ENCODE measurements at regions not wholly inside any gene's neighbourhood (a gene's known extent, or its start where the extent isn't known, plus 50 kb on each side); places are given as distances from the start of the nearest gene placed in this dataset.

DNA sequence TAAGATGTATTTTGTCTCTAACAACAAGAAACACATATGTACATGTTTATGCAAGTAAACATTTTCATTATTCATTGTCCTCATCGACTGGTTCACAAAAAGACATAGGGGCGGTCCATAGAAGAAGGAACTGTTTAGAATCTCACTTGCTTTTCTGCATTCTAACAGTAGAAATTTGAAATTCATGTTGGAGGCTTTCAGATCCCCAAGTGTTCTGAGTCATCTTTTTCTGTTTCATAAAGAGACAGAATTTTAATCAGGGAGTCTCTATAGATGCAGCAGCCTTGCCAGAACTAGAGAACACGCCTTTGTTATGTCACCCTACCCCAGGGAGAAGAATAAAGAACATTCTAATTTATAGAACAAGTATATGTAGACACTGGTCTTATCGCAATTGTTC is 324.3 kb downstream of the GABRG2 start:
- H3K9ac ChIP-seq (ENCODE audit: low read length) = no peak overlapping the region
- H3K36me3 ChIP-seq (ENCODE audit: low read length) = no peaks in the 10 kb centered on the region
- H3F3A ChIP-seq (ENCODE audit: insufficient read depth) = no peaks in the 10 kb centered on the region
- H3K9me3 ChIP-seq (ENCODE audit: insufficient read depth, low read length) = no peaks in the 10 kb centered on the region
- no peak overlapping the region for H3K4me2 ChIP-seq (ENCODE audit: low read depth, low read length, poor library complexity, severe bottlenecking)
- no peaks in the 10 kb centered on the region for H3K27me3 ChIP-seq (ENCODE audit: low read length)
- no peak overlapping the region for H3K4me3 ChIP-seq (ENCODE audit: insufficient read depth, low read length, poor library complexity, severe bottlenecking)
- H2AFZ ChIP-seq (ENCODE audit: low read depth, low read length, severe bottlenecking) = no peak overlapping the region
- no peaks in the 10 kb centered on the region for H4K20me1 ChIP-seq (ENCODE audit: low read depth, low read length)
- H3K9me2 ChIP-seq (replicated peaks; ENCODE audit: insufficient read depth, low read length) = no peaks in the 10 kb centered on the region
- H3K79me2 ChIP-seq (ENCODE audit: insufficient read depth, low read length) = no peaks in the 10 kb centered on the region
- TF ChIP-seq, protein P1, sequence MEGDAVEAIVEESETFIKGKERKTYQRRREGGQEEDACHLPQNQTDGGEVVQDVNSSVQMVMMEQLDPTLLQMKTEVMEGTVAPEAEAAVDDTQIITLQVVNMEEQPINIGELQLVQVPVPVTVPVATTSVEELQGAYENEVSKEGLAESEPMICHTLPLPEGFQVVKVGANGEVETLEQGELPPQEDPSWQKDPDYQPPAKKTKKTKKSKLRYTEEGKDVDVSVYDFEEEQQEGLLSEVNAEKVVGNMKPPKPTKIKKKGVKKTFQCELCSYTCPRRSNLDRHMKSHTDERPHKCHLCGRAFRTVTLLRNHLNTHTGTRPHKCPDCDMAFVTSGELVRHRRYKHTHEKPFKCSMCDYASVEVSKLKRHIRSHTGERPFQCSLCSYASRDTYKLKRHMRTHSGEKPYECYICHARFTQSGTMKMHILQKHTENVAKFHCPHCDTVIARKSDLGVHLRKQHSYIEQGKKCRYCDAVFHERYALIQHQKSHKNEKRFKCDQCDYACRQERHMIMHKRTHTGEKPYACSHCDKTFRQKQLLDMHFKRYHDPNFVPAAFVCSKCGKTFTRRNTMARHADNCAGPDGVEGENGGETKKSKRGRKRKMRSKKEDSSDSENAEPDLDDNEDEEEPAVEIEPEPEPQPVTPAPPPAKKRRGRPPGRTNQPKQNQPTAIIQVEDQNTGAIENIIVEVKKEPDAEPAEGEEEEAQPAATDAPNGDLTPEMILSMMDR (IDR thresholded peaks at IDR 0.05; ENCODE audit: insufficient read depth, low read length, poor library complexity, severe bottlenecking) = no peak
- TF ChIP-seq EZH2phosphoT487 (conservative IDR thresholded peaks at IDR 0.05; ENCODE audit: low read length) = no peak
- H3K27ac ChIP-seq (ENCODE audit: low read depth, low read length) = no peak overlapping the region

DNA sequence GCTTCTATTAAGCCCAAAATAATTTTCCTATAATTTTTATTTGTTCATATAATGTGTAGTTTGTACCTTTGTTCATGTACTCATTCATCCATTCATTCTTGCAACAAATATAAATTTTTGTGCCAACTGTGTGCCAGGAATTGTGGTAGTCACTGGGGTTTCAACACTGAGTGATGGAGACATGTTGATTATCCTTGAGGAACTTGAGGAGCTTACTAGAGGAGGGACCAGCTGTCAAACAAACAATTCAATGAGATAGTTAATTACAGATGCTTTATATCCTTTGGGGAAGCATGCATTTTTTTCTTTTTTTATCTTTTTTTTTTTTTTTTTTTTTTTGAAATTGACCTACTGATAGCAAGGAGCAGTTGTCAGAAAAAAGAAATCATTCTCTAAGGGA is 324.8 kb downstream of the GABRG2 start:
- no peaks in the 10 kb centered on the region for H4K20me1 ChIP-seq (ENCODE audit: low read depth, low read length)
- no peaks in the 10 kb centered on the region for H3K27me3 ChIP-seq (ENCODE audit: low read length)
- H3F3A ChIP-seq (ENCODE audit: insufficient read depth) = no peaks in the 10 kb centered on the region
- H2AFZ ChIP-seq (ENCODE audit: low read depth, low read length, severe bottlenecking) = no peak overlapping the region
- no peak overlapping the region for H3K9ac ChIP-seq (ENCODE audit: low read length)
- H3K36me3 ChIP-seq (ENCODE audit: low read length) = no peaks in the 10 kb centered on the region
- no peak overlapping the region for H3K4me2 ChIP-seq (ENCODE audit: low read depth, low read length, poor library complexity, severe bottlenecking)
- no peaks in the 10 kb centered on the region for H3K9me2 ChIP-seq (replicated peaks; ENCODE audit: insufficient read depth, low read length)
- H3K27ac ChIP-seq (ENCODE audit: low read depth, low read length) = no peak overlapping the region
- H3K9me3 ChIP-seq (ENCODE audit: insufficient read depth, low read length) = no peaks in the 10 kb centered on the region
- no peaks in the 10 kb centered on the region for H3K79me2 ChIP-seq (ENCODE audit: insufficient read depth, low read length)
- H3K4me3 ChIP-seq (ENCODE audit: insufficient read depth, low read length, poor library complexity, severe bottlenecking) = no peak overlapping the region
- TF ChIP-seq, protein P1 (IDR thresholded peaks at IDR 0.05; ENCODE audit: insufficient read depth, low read length, poor library complexity, severe bottlenecking) = no peak

DNA sequence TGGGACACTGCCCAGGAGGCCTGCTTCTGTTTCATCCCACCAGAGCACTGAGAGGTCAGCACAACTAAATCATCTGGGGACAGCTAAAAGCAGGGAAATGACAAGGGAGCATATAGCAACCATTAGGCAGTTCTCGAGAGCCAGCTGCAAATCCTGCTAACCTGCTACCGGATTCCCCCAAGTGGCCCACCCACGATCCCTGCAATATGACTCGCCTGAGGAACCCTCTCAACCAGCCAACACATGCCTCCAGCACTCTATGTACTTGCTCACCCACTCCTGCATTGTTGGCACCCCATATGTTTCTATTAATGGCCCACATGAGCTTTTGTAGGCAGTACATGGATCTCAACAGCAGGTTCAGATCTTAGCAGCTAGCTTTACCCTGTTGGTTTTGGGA is 326.0 kb downstream of the GABRG2 start:
- Histone ChIP-seq H3K9ac (ENCODE audit: low read length) (no peak overlapping the region), H3K4me2 (ENCODE audit: low read depth, low read length, poor library complexity, severe bottlenecking) (no peak overlapping the region)
- TF ChIP-seq EZH2phosphoT487 (conservative IDR thresholded peaks at IDR 0.05; ENCODE audit: low read length) = no peak
- TF ChIP-seq, protein P1 (IDR thresholded peaks at IDR 0.05; ENCODE audit: insufficient read depth, low read length, poor library complexity, severe bottlenecking) = no peak

DNA sequence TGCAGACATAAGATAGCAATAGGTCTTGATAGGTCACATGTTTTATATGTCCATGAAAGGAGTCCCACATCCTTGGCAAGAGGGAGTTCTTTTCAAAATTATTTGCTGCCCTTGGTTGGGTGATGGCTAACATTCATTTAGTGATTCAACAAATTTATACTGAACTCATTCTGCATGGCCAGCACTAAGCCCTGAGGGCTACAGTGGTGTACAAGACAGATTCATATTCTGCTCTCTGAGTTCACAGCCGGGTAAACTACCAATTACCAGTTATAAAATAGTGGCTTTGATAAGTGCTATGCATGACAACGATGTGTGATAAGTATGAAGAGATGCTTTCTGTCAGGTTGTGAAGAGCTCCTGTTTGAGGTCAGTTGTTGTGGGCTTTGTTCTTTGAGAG is 340.0 kb downstream of the GABRG2 start:
- TF ChIP-seq, protein P1 (IDR thresholded peaks at IDR 0.05; ENCODE audit: insufficient read depth, low read length, poor library complexity, severe bottlenecking) = no peak
- TF ChIP-seq EZH2phosphoT487 (conservative IDR thresholded peaks at IDR 0.05; ENCODE audit: low read length) = no peak
- no peaks in the 10 kb centered on the region for H3K9me3 ChIP-seq (ENCODE audit: insufficient read depth, low read length)
- no peaks in the 10 kb centered on the region for H3K36me3 ChIP-seq (ENCODE audit: low read length)
- no peak overlapping the region for H3K4me2 ChIP-seq (ENCODE audit: low read depth, low read length, poor library complexity, severe bottlenecking)
- H4K20me1 ChIP-seq (ENCODE audit: low read depth, low read length) = no peaks in the 10 kb centered on the region
- H2AFZ ChIP-seq (ENCODE audit: low read depth, low read length, severe bottlenecking) = no peak overlapping the region
- H3K9ac ChIP-seq (ENCODE audit: low read length) = no peak overlapping the region
- no peaks in the 10 kb centered on the region for H3K79me2 ChIP-seq (ENCODE audit: insufficient read depth, low read length)
- no peaks in the 10 kb centered on the region for H3K9me2 ChIP-seq (replicated peaks; ENCODE audit: insufficient read depth, low read length)
- no peaks in the 10 kb centered on the region for H3F3A ChIP-seq (ENCODE audit: insufficient read depth)
- H3K27ac ChIP-seq (ENCODE audit: low read depth, low read length) = no peak overlapping the region
- H3K27me3 ChIP-seq (ENCODE audit: low read length) = no peaks in the 10 kb centered on the region
- H3K4me3 ChIP-seq (ENCODE audit: insufficient read depth, low read length, poor library complexity, severe bottlenecking) = no peak overlapping the region

More for the DNA sequence above, 326.0 kb downstream of the GABRG2 start:
- H3K9me2 ChIP-seq (replicated peaks; ENCODE audit: insufficient read depth, low read length) = no peaks in the 10 kb centered on the region
- no peaks in the 10 kb centered on the region for H3K36me3 ChIP-seq (ENCODE audit: low read length)
- H3K79me2 ChIP-seq (ENCODE audit: insufficient read depth, low read length) = no peaks in the 10 kb centered on the region
- no peaks in the 10 kb centered on the region for H3K27me3 ChIP-seq (ENCODE audit: low read length)
- H3K9me3 ChIP-seq (ENCODE audit: insufficient read depth, low read length) = no peaks in the 10 kb centered on the region
- no peak overlapping the region for H3K4me3 ChIP-seq (ENCODE audit: insufficient read depth, low read length, poor library complexity, severe bottlenecking)
- H3F3A ChIP-seq (ENCODE audit: insufficient read depth) = no peaks in the 10 kb centered on the region
- H3K27ac ChIP-seq (ENCODE audit: low read depth, low read length) = no peak overlapping the region
- no peaks in the 10 kb centered on the region for H4K20me1 ChIP-seq (ENCODE audit: low read depth, low read length)
- no peak overlapping the region for H2AFZ ChIP-seq (ENCODE audit: low read depth, low read length, severe bottlenecking)

Data from SU-DHL-6 (cell line).